Panc1 (cell line): ENCODE measurements at regions not wholly inside any gene's neighbourhood (a gene's known extent, or its start where the extent isn't known, plus 50 kb on each side); places are given as distances from the start of the nearest gene placed in this dataset.

Experiments used
- POLR2AphosphoS5 ChIP-seq: IDR thresholded peaks from 2 replicates; pipeline ENCODE4 v1.6.1; 2012; ENCODE audit warnings: mild to moderate bottlenecking, low read depth, low read length, moderate library complexity
- TF ChIP-seq, protein P1 (sequence below): fragments of 450-650 bp; IDR thresholded peaks from 2 replicates; pipeline ENCODE4 v1.5.1; 2017; ENCODE audit warnings: mild to moderate bottlenecking

DNA sequence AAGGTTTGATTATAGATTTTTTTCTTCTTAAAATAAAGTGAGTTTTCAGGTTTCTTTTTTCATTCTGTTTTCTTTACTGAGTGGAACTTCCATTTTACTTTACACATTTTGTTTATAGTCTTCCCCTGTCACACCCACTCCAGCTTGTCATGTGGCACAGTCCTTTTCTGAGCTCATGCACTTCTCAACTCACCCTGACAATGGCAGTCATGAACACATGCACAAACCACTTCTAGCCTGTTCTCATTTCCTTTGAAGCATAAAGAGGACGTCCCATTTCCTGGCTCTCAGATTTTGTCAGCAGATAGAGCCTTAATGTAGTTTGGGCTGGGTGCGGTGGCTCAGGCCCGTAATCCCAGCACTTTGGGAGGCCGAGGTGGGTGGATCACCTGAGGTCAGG, 168.0 kb downstream of the AHSP start:
- TF ChIP-seq, protein P1, sequence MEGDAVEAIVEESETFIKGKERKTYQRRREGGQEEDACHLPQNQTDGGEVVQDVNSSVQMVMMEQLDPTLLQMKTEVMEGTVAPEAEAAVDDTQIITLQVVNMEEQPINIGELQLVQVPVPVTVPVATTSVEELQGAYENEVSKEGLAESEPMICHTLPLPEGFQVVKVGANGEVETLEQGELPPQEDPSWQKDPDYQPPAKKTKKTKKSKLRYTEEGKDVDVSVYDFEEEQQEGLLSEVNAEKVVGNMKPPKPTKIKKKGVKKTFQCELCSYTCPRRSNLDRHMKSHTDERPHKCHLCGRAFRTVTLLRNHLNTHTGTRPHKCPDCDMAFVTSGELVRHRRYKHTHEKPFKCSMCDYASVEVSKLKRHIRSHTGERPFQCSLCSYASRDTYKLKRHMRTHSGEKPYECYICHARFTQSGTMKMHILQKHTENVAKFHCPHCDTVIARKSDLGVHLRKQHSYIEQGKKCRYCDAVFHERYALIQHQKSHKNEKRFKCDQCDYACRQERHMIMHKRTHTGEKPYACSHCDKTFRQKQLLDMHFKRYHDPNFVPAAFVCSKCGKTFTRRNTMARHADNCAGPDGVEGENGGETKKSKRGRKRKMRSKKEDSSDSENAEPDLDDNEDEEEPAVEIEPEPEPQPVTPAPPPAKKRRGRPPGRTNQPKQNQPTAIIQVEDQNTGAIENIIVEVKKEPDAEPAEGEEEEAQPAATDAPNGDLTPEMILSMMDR: no peak
- TF ChIP-seq POLR2AphosphoS5: no peak
